Endothelial cell of umbilical vein (primary cell): ENCODE measurements at regions not wholly inside any gene's neighbourhood (a gene's known extent, or its start where the extent isn't known, plus 50 kb on each side); places are given as distances from the start of the nearest gene placed in this dataset.

Experiments
- BruUV-seq: library from RNA; stranded (reverse); fragments of 400-500 nt; replicated peaks from 2 replicates; lab custom pipeline; 2021; lab: Mats Ljungman, UMichigan
- CTCF ChIA-PET: fragments of 300-600, 350-600 bp; sonication (Branson Sonifier 250); formaldehyde crosslinking; loops from one replicate; lab custom pipeline; 2021; ENCODE audit warnings: antibody characterized with exemption, inconsistent platforms; lab: Charles Lee
- POLR2A ChIA-PET: fragments of 300-600, 350-600 bp; sonication (Branson Sonifier 250); formaldehyde crosslinking; loops from one replicate; lab custom pipeline; 2021; ENCODE audit warnings: antibody characterized with exemption, inconsistent platforms; lab: Charles Lee
- DNase-seq: peaks from one replicate; pipeline ENCODE4 v3.0.0-alpha.2; 2011; ENCODE audit warnings: low read depth, low spot score
- FAIRE-seq: peaks from 2 replicates; lab custom pipeline; 2011; peaks lifted over from hg19 to GRCh38; lab: Jason Lieb, UNC
- H2AFZ ChIP-seq: 2 replicates; pipeline ENCODE4 v1.6.0; 2012; ENCODE audit warnings: low read depth, low read length, control low read depth, inconsistent platforms
- H3K27ac ChIP-seq: 2 replicates; pipeline ENCODE4 v1.5.1; 2011; ENCODE audit warnings: low read depth, mild to moderate bottlenecking, control low read depth, low read length, moderate library complexity; ENCODE audit not compliant: insufficient read depth
- H3K27me3 ChIP-seq, 2 experiments: 2 replicates each; pipeline versions ENCODE4 v1.6.0 to v1.6.1; 2011; ENCODE audit warnings: low read length in 2 of 2, mixed read lengths in 1 of 2; ENCODE audit not compliant: control insufficient read depth in 2 of 2, insufficient read depth in 2 of 2
- H3K36me3 ChIP-seq, 2 experiments: 2 replicates in 1 of 2; 3 replicates in 1 of 2; pipeline ENCODE4 v1.5.1; 2011; ENCODE audit warnings: low read length in 2 of 2, mild to moderate bottlenecking in 1 of 2, moderate library complexity in 1 of 2; ENCODE audit not compliant: control insufficient read depth in 2 of 2, insufficient read depth in 2 of 2; ENCODE audit errors: extremely low read depth in 1 of 2
- H3K4me1 ChIP-seq: 3 replicates; pipeline ENCODE4 v1.5.1; 2011; ENCODE audit warnings: mild to moderate bottlenecking, low read length; ENCODE audit not compliant: control insufficient read depth, insufficient read depth; ENCODE audit errors: extremely low read depth
- H3K4me2 ChIP-seq: 2 replicates; pipeline ENCODE4 v1.6.1; 2011; ENCODE audit warnings: low read length, control low read depth, mixed read lengths; ENCODE audit not compliant: insufficient read depth
- H3K4me3 ChIP-seq, 3 experiments: fragments of 200-600 bp in 1 of 3; sonication (generic), shearing (Covaris generic) in 1 of 3; replicated peaks in 1 of 3; 2 replicates each; pipeline ENCODE4 v1.5.1; 2011 to 2016; ENCODE audit warnings: control low read depth in 3 of 3, low read length in 3 of 3, mild to moderate bottlenecking in 2 of 3, inconsistent platforms in 1 of 3, low read depth in 1 of 3, moderate library complexity in 1 of 3; ENCODE audit not compliant: insufficient read depth in 1 of 3
- H3K79me2 ChIP-seq: 2 replicates; pipeline ENCODE4 v1.6.0; 2012; ENCODE audit warnings: low read length, inconsistent platforms; ENCODE audit not compliant: control insufficient read depth, insufficient read depth
- H3K9ac ChIP-seq: replicated peaks from 2 replicates; pipeline ENCODE3; 2011; ENCODE audit warnings: low read length, control low read depth; ENCODE audit not compliant: insufficient read depth; ENCODE audit errors: extremely low read depth
- H3K9me1 ChIP-seq: replicated peaks from 3 replicates; pipeline ENCODE4 v1.6.0; 2011; ENCODE audit warnings: mild to moderate bottlenecking, low read length; ENCODE audit not compliant: control insufficient read depth, insufficient read depth; ENCODE audit errors: extremely low read depth
- H3K9me3 ChIP-seq: replicated peaks from 2 replicates; pipeline ENCODE4 v1.5.1; 2012; ENCODE audit warnings: low read length, inconsistent platforms; ENCODE audit not compliant: control insufficient read depth, insufficient read depth
- H4K20me1 ChIP-seq: replicated peaks from 2 replicates; pipeline ENCODE3; 2011; ENCODE audit warnings: mild to moderate bottlenecking, low read length; ENCODE audit not compliant: control insufficient read depth, insufficient read depth; ENCODE audit errors: extremely low read depth
- EZH2 ChIP-seq: IDR thresholded peaks from 2 replicates; pipeline ENCODE4 v1.6.1; 2012; ENCODE audit warnings: borderline replicate concordance, low read depth, mild to moderate bottlenecking, moderate library complexity, low read length, inconsistent platforms; ENCODE audit not compliant: severe bottlenecking
- GATA2 ChIP-seq: IDR thresholded peaks from 2 replicates; pipeline ENCODE4 v1.7.0; 2011; ENCODE audit warnings: low read depth, mild to moderate bottlenecking, moderate library complexity, mixed read lengths, low read length; ENCODE audit not compliant: insufficient read length, insufficient read depth
- JUN ChIP-seq: IDR thresholded peaks from 2 replicates; pipeline ENCODE4 v1.6.1; 2011; ENCODE audit warnings: borderline replicate concordance, low read depth; ENCODE audit not compliant: insufficient read length, insufficient read depth
- MYC ChIP-seq: IDR thresholded peaks from one replicate; pipeline ENCODE4 v1.6.1; 2011; ENCODE audit warnings: mild to moderate bottlenecking, low read depth, low read length
- POLR2A ChIP-seq: IDR thresholded peaks from 2 replicates; pipeline ENCODE4 v1.6.1; 2012; ENCODE audit warnings: low read depth, mild to moderate bottlenecking, control low read depth, low read length
- POLR2AphosphoS5 ChIP-seq: IDR thresholded peaks from 2 replicates; pipeline ENCODE4 v1.6.1; 2012; ENCODE audit warnings: low read depth, mild to moderate bottlenecking, control low read depth, low read length, moderate library complexity; ENCODE audit not compliant: insufficient read depth
- dilution Hi-C: fragments of 300-500 bp; cut with MboI; formaldehyde crosslinking; loops from one replicate; pipeline ENCODE4 v1.15.0; 2019; ENCODE audit warnings: low sequenced_read_pairs; ENCODE audit not compliant: extremely low pct_ligation_motif_present
- intact Hi-C: fragments of 100-400 bp; cut with micrococcal nuclease; formaldehyde crosslinking; loops from one replicate; pipeline ENCODE4 v1.10.0; 2022
- TF ChIP-seq, protein P1 (sequence below), 2 donors: IDR thresholded peaks; 1 replicate in 1 of 2; 2 replicates in 1 of 2; pipeline ENCODE4 v1.5.1; 2011; ENCODE audit warnings: low read length in 2 of 2, mild to moderate bottlenecking in 2 of 2, moderate library complexity in 2 of 2, control low read depth in 1 of 2, inconsistent platforms in 1 of 2, low read depth in 1 of 2; ENCODE audit not compliant: insufficient read depth in 1 of 2; ENCODE audit errors: extremely low read depth in 1 of 2
- TF ChIP-seq, protein P2 (sequence below): IDR thresholded peaks from 2 replicates; pipeline ENCODE4 v1.6.1; 2011; ENCODE audit not compliant: insufficient read depth, insufficient read length

DNA sequence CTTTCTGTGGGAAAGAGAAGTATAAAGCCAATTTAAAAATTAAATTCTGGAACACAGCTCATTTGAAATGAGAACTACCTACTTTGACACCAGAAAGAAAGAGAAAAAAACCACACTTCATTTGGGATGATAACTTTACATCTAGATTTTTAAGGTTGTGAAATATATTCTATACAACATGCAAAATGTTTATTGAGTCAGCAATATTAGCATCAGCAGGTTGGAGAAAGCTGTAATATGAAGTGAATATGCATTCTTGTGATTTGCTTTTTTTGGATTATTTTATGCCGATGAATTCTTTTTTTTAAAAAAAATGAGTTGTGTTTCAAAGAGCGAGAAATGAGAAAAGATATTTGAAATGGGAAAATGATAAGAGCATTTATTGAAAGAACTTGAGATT lies 307.0 kb upstream of the DPPA4 start:
- no peaks in the 10 kb centered on the region for H3K79me2 ChIP-seq
- no peak overlapping the region for H3K27ac ChIP-seq
- ChIA-PET CTCF (no interaction called here), POLR2A (no interaction called here)
- FAIRE-seq (no peak), DNase-seq (no peak)
- intact Hi-C loops (no loop called here), dilution Hi-C loops (no loop called here)
- no peaks in the 10 kb centered on the region for H3K27me3 ChIP-seq
- H4K20me1 ChIP-seq, result no peaks in the 10 kb centered on the region
- no peaks in the 10 kb centered on the region for H3K9me1 ChIP-seq
- H3K4me2 ChIP-seq, result no peak overlapping the region
- no peaks in the 10 kb centered on the region for H3K36me3 ChIP-seq
- H2AFZ ChIP-seq, result no peak overlapping the region
- H3K4me1 ChIP-seq, result no peaks in the 10 kb centered on the region
- H3K9me3 ChIP-seq, result peaks cover 2% of the 10 kb centered on the region
- no TSS peak for BruUV-seq
- no peak overlapping the region for H3K9ac ChIP-seq
- no peak overlapping the region for H3K4me3 ChIP-seq
- TF ChIP-seq JUN, result no peak
- TF ChIP-seq, protein P1, sequence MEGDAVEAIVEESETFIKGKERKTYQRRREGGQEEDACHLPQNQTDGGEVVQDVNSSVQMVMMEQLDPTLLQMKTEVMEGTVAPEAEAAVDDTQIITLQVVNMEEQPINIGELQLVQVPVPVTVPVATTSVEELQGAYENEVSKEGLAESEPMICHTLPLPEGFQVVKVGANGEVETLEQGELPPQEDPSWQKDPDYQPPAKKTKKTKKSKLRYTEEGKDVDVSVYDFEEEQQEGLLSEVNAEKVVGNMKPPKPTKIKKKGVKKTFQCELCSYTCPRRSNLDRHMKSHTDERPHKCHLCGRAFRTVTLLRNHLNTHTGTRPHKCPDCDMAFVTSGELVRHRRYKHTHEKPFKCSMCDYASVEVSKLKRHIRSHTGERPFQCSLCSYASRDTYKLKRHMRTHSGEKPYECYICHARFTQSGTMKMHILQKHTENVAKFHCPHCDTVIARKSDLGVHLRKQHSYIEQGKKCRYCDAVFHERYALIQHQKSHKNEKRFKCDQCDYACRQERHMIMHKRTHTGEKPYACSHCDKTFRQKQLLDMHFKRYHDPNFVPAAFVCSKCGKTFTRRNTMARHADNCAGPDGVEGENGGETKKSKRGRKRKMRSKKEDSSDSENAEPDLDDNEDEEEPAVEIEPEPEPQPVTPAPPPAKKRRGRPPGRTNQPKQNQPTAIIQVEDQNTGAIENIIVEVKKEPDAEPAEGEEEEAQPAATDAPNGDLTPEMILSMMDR (IDR thresholded peaks at IDR 0.05; ENCODE audit: extremely low read depth in 1 of 2, insufficient read depth in 1 of 2, low read depth in 1 of 2, low read length in 2 of 2), result no peak
- TF ChIP-seq MYC, result no peak
- no peak for TF ChIP-seq POLR2A

DNA sequence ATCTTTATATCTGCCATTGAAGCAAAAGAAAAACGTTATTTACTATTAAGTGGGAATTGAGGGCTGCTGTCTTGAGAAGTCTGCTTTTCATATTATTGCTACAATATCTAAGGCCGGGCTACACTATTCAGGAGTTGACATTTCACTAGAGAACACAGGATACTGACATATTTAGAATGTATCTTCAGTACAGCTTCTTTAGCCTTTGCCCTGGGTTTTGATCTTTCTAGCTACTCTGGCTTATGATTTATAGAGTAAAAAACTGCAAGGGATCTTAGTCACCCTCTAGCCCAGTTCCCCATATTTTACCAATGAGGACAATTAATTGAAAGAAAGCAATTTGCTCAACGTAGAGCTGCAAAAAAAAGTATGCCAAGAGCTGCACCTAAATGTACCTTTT lies 307.4 kb upstream of the DPPA4 start:
- no peaks in the 10 kb centered on the region for H4K20me1 ChIP-seq
- no peak overlapping the region for H3K4me3 ChIP-seq
- ChIA-PET POLR2A (no interaction called here), CTCF (no interaction called here)
- H2AFZ ChIP-seq, result no peak overlapping the region
- H3K4me2 ChIP-seq, result no peak overlapping the region
- no peak overlapping the region for H3K27ac ChIP-seq
- no peaks in the 10 kb centered on the region for H3K9me1 ChIP-seq
- intact Hi-C loops, result no loop called here
- no peaks in the 10 kb centered on the region for H3K36me3 ChIP-seq
- H3K4me1 ChIP-seq, result no peaks in the 10 kb centered on the region
- H3K79me2 ChIP-seq, result no peaks in the 10 kb centered on the region
- H3K9me3 ChIP-seq, result peaks cover 2% of the 10 kb centered on the region
- no TSS peak for BruUV-seq
- FAIRE-seq (no peak), DNase-seq (no peak)
- no peak overlapping the region for H3K9ac ChIP-seq
- no peaks in the 10 kb centered on the region for H3K27me3 ChIP-seq
- dilution Hi-C loops, result no loop called here
- TF ChIP-seq EZH2, result no peak
- no peak for TF ChIP-seq JUN
- TF ChIP-seq, protein P2, sequence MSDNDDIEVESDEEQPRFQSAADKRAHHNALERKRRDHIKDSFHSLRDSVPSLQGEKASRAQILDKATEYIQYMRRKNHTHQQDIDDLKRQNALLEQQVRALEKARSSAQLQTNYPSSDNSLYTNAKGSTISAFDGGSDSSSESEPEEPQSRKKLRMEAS, result no peak
- TF ChIP-seq POLR2A, result no peak
- TF ChIP-seq MYC, result no peak
- no peak for TF ChIP-seq POLR2AphosphoS5
- no peak for TF ChIP-seq GATA2
